ENCODE measurements at regions not wholly inside any gene's neighbourhood (a gene's known extent, or its start where the extent isn't known, plus 50 kb on each side); places are given as distances from the start of the nearest gene placed in this dataset.

GRCh38 chr4:30256116-30256832 lies 463.9 kb upstream of the PCDH7 start (continued):
- no peak for TF ChIP-seq ZNF513 (tag by site-specific recombination; IDR thresholded peaks at IDR 0.05)
- TF ChIP-seq ZNF580 (tag by site-specific recombination; IDR thresholded peaks at IDR 0.05) = no peak
- no peak for TF ChIP-seq ZNF626 (tag by site-specific recombination; IDR thresholded peaks at IDR 0.05)
- no peak for TF ChIP-seq KLF10 (tag by site-specific recombination; IDR thresholded peaks at IDR 0.05)

DNA sequence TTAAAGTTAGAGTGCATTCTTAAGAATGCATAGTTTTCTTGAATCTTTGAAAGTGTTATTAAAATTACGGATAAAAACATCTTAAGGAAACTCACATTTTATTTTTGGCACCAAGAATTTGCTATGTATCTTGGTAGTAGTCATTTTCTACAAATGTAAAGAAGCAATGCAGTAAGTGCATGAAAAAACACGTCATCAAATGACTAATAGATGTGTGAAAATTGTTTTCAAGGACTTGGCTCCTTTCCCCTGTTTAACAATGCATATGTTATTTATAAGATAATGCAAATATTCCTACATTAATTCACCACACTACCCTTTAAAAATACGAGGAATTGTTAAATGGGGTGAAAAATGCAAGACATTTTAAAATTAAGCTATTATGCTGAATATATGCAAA lies 461.2 kb upstream of the PCDH7 start:
- TF ChIP-seq GLI2 (tag by site-specific recombination; IDR thresholded peaks at IDR 0.05; ENCODE audit: borderline replicate concordance, low read depth) = no peak
- TF ChIP-seq ZNF510 (tag by site-specific recombination; IDR thresholded peaks at IDR 0.05; ENCODE audit: insufficient replicate concordance) = no peak
- no peak for TF ChIP-seq ZNF341 (tag by site-specific recombination; IDR thresholded peaks at IDR 0.05; ENCODE audit: low read depth)
- no peak for TF ChIP-seq ZNF239 (tag by site-specific recombination; IDR thresholded peaks at IDR 0.05)
- TF ChIP-seq ZNF10 (tag by site-specific recombination; IDR thresholded peaks at IDR 0.05) = no peak
- TF ChIP-seq, protein P1, sequence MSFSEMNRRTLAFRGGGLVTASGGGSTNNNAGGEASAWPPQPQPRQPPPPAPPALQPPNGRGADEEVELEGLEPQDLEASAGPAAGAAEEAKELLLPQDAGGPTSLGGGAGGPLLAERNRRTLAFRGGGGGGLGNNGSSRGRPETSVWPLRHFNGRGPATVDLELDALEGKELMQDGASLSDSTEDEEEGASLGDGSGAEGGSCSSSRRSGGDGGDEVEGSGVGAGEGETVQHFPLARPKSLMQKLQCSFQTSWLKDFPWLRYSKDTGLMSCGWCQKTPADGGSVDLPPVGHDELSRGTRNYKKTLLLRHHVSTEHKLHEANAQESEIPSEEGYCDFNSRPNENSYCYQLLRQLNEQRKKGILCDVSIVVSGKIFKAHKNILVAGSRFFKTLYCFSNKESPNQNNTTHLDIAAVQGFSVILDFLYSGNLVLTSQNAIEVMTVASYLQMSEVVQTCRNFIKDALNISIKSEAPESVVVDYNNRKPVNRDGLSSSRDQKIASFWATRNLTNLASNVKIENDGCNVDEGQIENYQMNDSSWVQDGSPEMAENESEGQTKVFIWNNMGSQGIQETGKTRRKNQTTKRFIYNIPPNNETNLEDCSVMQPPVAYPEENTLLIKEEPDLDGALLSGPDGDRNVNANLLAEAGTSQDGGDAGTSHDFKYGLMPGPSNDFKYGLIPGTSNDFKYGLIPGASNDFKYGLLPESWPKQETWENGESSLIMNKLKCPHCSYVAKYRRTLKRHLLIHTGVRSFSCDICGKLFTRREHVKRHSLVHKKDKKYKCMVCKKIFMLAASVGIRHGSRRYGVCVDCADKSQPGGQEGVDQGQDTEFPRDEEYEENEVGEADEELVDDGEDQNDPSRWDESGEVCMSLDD (tag by site-specific recombination; IDR thresholded peaks at IDR 0.05) = no peak
- TF ChIP-seq ZNF266 (tag by site-specific recombination; IDR thresholded peaks at IDR 0.05; ENCODE audit: low read depth) = no peak
- TF ChIP-seq ZNF529 (tag by site-specific recombination; IDR thresholded peaks at IDR 0.05; ENCODE audit: insufficient replicate concordance) = no peak
- TF ChIP-seq ZNF19 (tag by site-specific recombination; IDR thresholded peaks at IDR 0.05; ENCODE audit: low read depth) = no peak
- no peak for TF ChIP-seq ZNF621 (tag by site-specific recombination; IDR thresholded peaks at IDR 0.05)
- no peak for TF ChIP-seq ZNF558 (tag by site-specific recombination; IDR thresholded peaks at IDR 0.05)
- no peak for TF ChIP-seq ZBTB21 (tag by site-specific recombination; IDR thresholded peaks at IDR 0.05)
- TF ChIP-seq ZFP37 (tag by site-specific recombination; IDR thresholded peaks at IDR 0.05) = no peak
- Histone ChIP-seq H3K36me3 (ENCODE audit: control insufficient read depth in 2 of 2, insufficient read depth in 1 of 2, low read length in 2 of 2) (no peaks in the 10 kb centered on the region), H3K9me3 (ENCODE audit: control insufficient read depth, insufficient read depth, low read depth, low read length) (no peaks in the 10 kb centered on the region), H3K4me3 (ENCODE audit: low read depth, low read length) (no peak overlapping the region), H3K4me1 (ENCODE audit: control insufficient read depth, insufficient read depth, low read length) (no peaks in the 10 kb centered on the region), H3K27ac (ENCODE audit: extremely low read depth, low read depth, low read length) (no peak overlapping the region)
- CTCF ChIA-PET = no interaction called here
- POLR2A ChIA-PET = no interaction called here

GRCh38 chr4:30262379-30262778 lies 457.8 kb upstream of the PCDH7 start:
- POLR2A ChIA-PET = no interaction called here
- no peak for TF ChIP-seq WT1 (tag by site-specific recombination; IDR thresholded peaks at IDR 0.05)
- CTCF ChIA-PET = no interaction called here
- Histone ChIP-seq H3K9me3 (ENCODE audit: control insufficient read depth, insufficient read depth, low read depth, low read length) (no peaks in the 10 kb centered on the region), H3K4me1 (ENCODE audit: control insufficient read depth, insufficient read depth, low read length) (no peaks in the 10 kb centered on the region), H3K4me3 (ENCODE audit: low read depth, low read length) (no peak overlapping the region), H3K36me3 (ENCODE audit: control insufficient read depth in 2 of 2, insufficient read depth in 1 of 2, low read length in 2 of 2) (no peaks in the 10 kb centered on the region), H3K27ac (ENCODE audit: extremely low read depth, low read depth, low read length) (no peak overlapping the region)
